Stimulated activated CD4-positive, alpha-beta T cell treated with anti-CD3 and anti-CD28 coated beads, Interleukin-12 subunit alpha, Interleukin-12 subunit beta, amount 100 ng/mL, for 24 hours (primary cell): ENCODE measurements at regions not wholly inside any gene's neighbourhood (a gene's known extent, or its start where the extent isn't known, plus 50 kb on each side); places are given as distances from the start of the nearest gene placed in this dataset.
"Not testable (repeated sequence)": the region's sequence is repeated elsewhere in the genome, so short reads cannot be mapped to it uniquely, and the experiment has no call there.

Source experiments
- DNase-seq, 2 experiments: peaks; one replicate each; pipeline ENCODE4 v3.0.0-alpha.2; 2020; ENCODE audit warnings: low read depth in 2 of 2

DNA sequence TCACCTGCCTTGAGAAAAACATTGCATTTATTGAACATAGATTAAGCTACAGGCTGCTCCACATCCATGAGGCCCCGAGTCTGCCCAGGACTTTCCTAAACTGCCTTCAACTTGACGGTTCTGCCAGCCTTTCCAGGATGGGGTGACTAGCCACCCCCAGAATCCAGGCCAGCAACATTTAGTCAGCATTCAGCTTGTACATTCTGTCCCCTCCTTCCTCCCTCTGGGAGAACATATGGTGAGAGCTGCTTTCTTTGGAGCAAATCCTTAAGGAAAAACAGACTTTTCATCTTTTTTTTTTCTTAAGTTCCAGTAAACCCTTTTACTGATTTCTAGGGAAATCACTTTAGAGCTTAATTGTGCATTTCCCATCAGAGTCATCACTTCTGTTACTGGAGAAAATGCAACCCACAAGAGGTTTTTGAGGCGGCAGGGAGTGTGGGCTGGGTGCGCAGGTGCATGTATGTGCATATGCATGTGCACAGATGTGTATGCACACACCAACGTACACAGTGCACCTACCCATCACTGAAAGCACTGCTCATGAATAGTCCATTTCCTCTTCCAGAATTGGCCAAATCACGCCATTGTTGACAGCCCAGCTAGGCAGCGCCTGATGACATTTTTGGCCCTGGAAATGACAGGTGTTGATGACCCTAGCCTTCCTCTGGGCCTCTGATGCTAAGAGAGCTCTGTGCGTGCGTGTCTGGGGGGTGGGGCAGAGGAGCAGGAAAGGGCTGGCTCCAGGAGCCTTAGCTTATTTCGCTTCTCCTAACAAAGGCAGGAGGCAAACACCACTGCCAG lies 145.6 kb downstream of the HSD17B3 start:
- no peak for DNase-seq

DNA sequence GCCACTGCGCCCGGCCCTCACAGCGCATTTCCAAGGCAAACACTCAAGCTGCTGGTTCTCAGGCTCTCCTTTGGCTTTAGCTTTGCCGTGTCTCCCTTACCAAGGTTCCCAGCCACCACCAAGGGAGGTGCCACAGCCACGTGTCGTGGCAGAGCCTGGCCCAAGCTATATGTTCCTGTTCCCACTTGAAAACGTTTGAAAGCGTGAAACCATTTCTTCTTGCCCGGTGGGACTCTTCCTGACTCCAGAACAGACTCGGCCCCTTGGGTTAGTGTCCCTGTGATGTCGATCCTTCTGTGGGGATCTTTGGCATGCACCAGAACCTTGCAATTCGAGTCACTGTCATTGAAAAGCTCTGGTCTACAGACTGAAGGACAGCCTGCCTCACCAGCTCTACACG lies 147.9 kb downstream of the HSD17B3 start:
- DNase-seq = no peak

- DNase-seq = no peak
These were observed 149.4 kb downstream of the HSD17B3 start for GRCh38 chr9:96152550-96152949.

GRCh38 chr9:96150324-96151227 lies 151.4 kb downstream of the HSD17B3 start:
- peak in 1 of 2 experiments; percentile 29 for DNase-seq

GRCh38 chr9:96149533-96150280 lies 152.3 kb downstream of the HSD17B3 start:
- DNase-seq = no peak

- DNase-seq = no peak
These were observed 153.1 kb downstream of the HSD17B3 start for GRCh38 chr9:96148634-96149532.

GRCh38 chr9:96147029-96147428 lies 154.9 kb downstream of the HSD17B3 start:
- DNase-seq = not testable (repeated sequence)

DNA sequence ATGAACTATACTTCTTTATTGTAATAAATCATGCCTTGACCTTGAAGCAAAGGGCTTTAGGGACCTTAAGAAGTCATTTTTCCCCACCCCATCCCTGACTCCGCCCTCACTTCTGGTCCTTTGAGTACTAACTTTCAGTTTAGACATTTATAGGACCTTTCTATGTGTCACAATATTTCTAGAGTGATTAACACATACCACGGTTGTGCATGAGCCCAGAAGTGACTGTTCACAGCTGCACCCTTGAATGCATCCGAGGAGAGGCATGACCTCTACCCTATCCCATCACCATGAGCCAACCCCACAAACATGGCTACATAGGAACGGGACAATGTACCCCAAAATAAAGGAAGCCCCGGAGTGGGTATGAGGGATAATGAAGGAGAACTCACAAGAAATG lies 160.3 kb downstream of the HSD17B3 start:
- DNase-seq = no peak

DNA sequence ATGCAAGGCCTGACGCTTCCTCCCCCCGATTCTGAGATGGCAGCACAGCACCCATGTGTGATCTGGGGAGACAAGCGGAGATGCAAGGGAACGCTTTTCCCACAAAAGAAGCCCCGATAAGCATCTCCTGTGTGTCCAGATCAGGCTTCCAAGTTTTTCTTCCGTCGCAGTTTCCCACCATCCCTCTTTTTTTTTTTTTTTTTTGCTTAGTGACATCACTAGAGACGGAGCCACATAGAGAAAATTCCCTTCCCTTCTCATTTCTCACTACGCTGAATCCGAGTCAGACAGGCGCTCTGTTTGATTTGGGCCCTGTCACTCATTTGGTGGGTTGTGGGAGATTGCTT lies 160.9 kb downstream of the HSD17B3 start:
- no peak for DNase-seq

- no peak for DNase-seq
These were observed 161.5 kb downstream of the HSD17B3 start for GRCh38 chr9:96140296-96141127.

DNA sequence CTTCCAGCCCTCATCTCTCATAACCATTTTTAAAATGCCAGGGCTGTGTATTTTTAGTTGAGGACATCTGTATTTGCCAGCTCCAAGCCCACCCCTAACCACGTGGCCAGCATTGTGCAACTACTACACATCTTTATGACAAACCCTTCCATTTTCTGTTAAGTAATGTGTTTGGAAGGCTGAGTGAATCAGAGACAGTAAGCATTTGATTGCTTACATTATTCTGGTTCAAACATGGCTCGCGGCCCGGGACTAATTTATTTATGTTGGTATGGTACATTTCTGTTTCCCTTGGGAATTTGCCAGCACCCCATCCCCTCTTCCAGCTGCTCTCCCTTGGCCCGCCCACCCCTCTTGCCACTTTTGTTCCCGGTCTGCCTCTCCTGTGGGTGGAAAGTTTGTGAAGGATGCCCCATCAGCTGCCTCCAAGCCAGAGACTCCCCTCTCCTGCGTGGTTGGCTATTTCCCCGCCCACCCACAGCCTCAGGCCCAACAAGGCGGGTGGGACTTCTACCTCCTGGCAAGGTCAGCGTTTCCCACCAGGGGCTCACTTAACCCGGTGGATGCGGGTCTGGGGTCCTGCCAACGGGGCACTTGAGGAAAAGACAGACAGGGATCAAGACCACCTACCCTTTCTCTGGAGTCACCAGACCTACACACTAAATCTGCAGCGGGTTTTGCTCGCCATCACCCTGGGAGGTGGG lies 162.2 kb downstream of the HSD17B3 start:
- no peak for DNase-seq

- DNase-seq = no peak
These were observed 163.4 kb downstream of the HSD17B3 start for GRCh38 chr9:96138616-96139015.

GRCh38 chr9:96137671-96138429 lies 164.1 kb downstream of the HSD17B3 start:
- no peak for DNase-seq

GRCh38 chr9:96136992-96137670 lies 164.8 kb downstream of the HSD17B3 start:
- DNase-seq = no peak

DNA sequence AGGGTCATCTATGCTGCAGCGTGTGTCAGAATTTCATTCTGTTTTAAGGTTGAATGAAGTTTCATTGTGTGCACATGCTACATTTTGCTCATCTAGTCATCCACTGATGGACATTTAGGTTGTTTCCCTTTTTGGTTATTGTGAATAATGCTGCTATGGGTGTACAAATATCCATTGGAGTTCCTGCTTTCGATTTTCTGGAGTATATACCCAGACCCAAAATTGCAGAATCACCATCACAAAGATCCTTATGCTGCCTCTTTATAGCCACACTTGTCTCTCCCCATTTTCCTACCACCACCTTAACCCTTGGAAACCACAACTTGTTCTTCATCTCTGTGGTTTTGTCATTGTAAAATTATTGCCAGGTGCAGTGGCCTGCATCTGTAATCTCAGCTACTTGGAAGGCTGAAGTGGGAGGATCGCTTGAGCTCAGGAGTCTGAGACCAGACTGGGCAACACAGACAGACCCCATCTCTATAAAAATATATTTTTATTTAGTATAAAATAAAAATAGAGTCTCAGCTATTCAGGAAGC lies 166.2 kb downstream of the HSD17B3 start:
- DNase-seq = no peak

GRCh38 chr9:96135076-96135752 lies 166.8 kb downstream of the HSD17B3 start:
- no peak for DNase-seq

DNA sequence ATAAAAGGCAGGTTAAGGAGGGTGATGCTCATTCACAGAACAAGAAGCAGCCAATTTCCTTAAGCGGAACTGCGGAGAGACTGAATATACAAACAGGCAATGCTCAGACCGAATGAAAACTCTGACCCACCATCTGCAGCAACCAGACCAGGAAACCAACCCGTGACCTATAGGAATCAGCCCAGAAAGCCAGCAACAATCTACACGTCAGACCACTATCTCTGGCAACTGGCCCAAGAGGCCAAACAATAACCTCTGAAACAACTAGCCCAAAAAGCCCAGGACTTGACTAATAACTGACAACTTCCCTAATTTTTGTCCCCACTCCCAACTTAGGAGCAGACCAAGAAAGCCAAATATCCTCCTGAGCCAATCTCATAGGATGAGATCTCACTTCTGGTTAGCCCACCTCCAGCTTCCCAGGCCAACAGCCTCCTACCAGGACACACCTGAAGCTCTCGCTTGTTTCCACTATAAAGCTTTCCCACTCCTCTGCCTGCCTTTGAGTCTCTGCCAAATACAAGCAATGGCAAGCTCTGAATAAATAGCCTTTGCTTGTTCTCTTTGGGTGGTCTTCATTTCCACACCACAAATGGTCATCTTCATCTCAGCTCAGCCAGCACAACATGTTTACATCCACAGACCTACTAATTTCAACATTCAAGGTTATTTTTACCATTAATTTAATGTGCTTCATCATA lies 168.5 kb downstream of the HSD17B3 start:
- DNase-seq = no peak
